SK-N-SH (cell line): ENCODE measurements at regions not wholly inside any gene's neighbourhood (a gene's known extent, or its start where the extent isn't known, plus 50 kb on each side); places are given as distances from the start of the nearest gene placed in this dataset.
"Not testable (repeated sequence)": the region's sequence is repeated elsewhere in the genome, so short reads cannot be mapped to it uniquely, and the experiment has no call there.

Experiments
- CTCF ChIA-PET: fragments of 300-600, 350-600 bp; formaldehyde crosslinking; extraction: SDS; loops from one replicate; lab custom pipeline; 2021; lab: Yijun Ruan, JAX
- POLR2A ChIA-PET: fragments of 350-600 bp; sonication (Branson Sonifier 250); formaldehyde crosslinking; extraction: SDS; loops from one replicate; lab custom pipeline; 2020; ENCODE audit warnings: antibody characterized with exemption, inconsistent platforms; lab: Yijun Ruan, JAX
- DNase-seq: peaks from one replicate; pipeline ENCODE4 v3.0.0; 2012
- H2AFZ ChIP-seq: fragments of 200-600 bp; sonication (generic); 2 replicates; pipeline ENCODE4 v1.8.1; 2016; ENCODE audit warnings: antibody characterized with exemption, mild to moderate bottlenecking, low read depth
- H3F3A ChIP-seq: fragments of 200-600 bp; sonication (generic); replicated peaks from 2 replicates; pipeline ENCODE3; 2016; ENCODE audit warnings: antibody characterized with exemption, mild to moderate bottlenecking; ENCODE audit not compliant: insufficient read depth
- H3K27ac ChIP-seq, 2 experiments: fragments of 200-500 bp in 1 of 2; fragments of 200-600 bp in 1 of 2; sonication (Bioruptor generic) in 1 of 2; sonication (generic), shearing (Covaris generic) in 1 of 2; 2 replicates each; pipeline versions ENCODE4 v1.5.1 to v1.6.1; 2014 to 2016; ENCODE audit warnings: low read depth in 2 of 2, inconsistent platforms in 1 of 2, low read length in 1 of 2, mild to moderate bottlenecking in 1 of 2, mixed read lengths in 1 of 2
- H3K27me3 ChIP-seq: fragments of 200-600 bp; sonication (generic), shearing (Covaris generic); 2 replicates; pipeline ENCODE4 v1.6.1; 2016; ENCODE audit warnings: mixed run types; ENCODE audit not compliant: insufficient read depth
- H3K36me3 ChIP-seq, 2 experiments: fragments of 200-500 bp in 1 of 2; fragments of 200-600 bp in 1 of 2; sonication (Bioruptor generic) in 1 of 2; sonication (generic) in 1 of 2; replicated peaks in 1 of 2; 2 replicates each; pipeline versions ENCODE3 to v1.5.1; 2014 to 2016; ENCODE audit warnings: low read length in 1 of 2, mild to moderate bottlenecking in 1 of 2; ENCODE audit not compliant: insufficient read depth in 2 of 2, control insufficient read depth in 1 of 2
- H3K4me1 ChIP-seq, 2 experiments: fragments of 200-500 bp in 1 of 2; fragments of 200-600 bp in 1 of 2; sonication (Bioruptor generic) in 1 of 2; sonication (generic), shearing (Covaris generic) in 1 of 2; 2 replicates each; pipeline versions ENCODE4 v1.5.1 to v1.6.1; 2014 to 2016; ENCODE audit warnings: low read depth in 1 of 2, low read length in 1 of 2, mixed run types in 1 of 2; ENCODE audit not compliant: insufficient read depth in 2 of 2, control insufficient read depth in 1 of 2
- H3K4me2 ChIP-seq: fragments of 200-600 bp; sonication (generic), shearing (Covaris generic); 2 replicates; pipeline ENCODE4 v1.6.1; 2017; ENCODE audit warnings: mixed run types
- H3K4me3 ChIP-seq, 2 experiments: fragments of 200-500 bp in 1 of 2; fragments of 200-600 bp in 1 of 2; sonication (Bioruptor generic) in 1 of 2; sonication (generic), shearing (Covaris generic) in 1 of 2; 2 replicates each; pipeline versions ENCODE4 v1.5.1 to v1.8.1; 2014 to 2016; ENCODE audit warnings: low read depth in 2 of 2, inconsistent platforms in 1 of 2, low read length in 1 of 2, mild to moderate bottlenecking in 1 of 2, mixed read lengths in 1 of 2, moderate library complexity in 1 of 2
- H3K79me2 ChIP-seq: fragments of 200-600 bp; sonication (generic); 2 replicates; pipeline ENCODE4 v1.8.1; 2017; ENCODE audit warnings: mild to moderate bottlenecking; ENCODE audit not compliant: insufficient read depth
- H3K9ac ChIP-seq: fragments of 200-600 bp; sonication (generic); 2 replicates; pipeline ENCODE4 v1.6.1; 2017; ENCODE audit warnings: mixed run types
- H3K9me2 ChIP-seq: fragments of 200-600 bp; sonication (generic); 2 replicates; pipeline ENCODE4 v1.6.1; 2017; ENCODE audit warnings: mixed run types
- H3K9me3 ChIP-seq: fragments of 200-600 bp; sonication (generic); 2 replicates; pipeline ENCODE4 v1.6.1; 2017; ENCODE audit warnings: mixed run types, mild to moderate bottlenecking, moderate library complexity
- H4K20me1 ChIP-seq: fragments of 200-600 bp; sonication (generic); 2 replicates; pipeline ENCODE4 v1.6.1; 2017; ENCODE audit warnings: mild to moderate bottlenecking, mixed run types; ENCODE audit not compliant: insufficient read depth
- CHD2 ChIP-seq: fragments of 150-350 bp; IDR thresholded peaks from 2 replicates; pipeline ENCODE4 v1.6.1; 2018; ENCODE audit warnings: low read length; ENCODE audit not compliant: partially characterized antibody
- EP300 ChIP-seq, 2 experiments: IDR thresholded peaks; 2 replicates each; pipeline versions ENCODE4 v1.4.0 to v1.6.1; 2012; ENCODE audit warnings: borderline replicate concordance in 1 of 2, low read depth in 1 of 2, low read length in 1 of 2
- EZH2phosphoT487 ChIP-seq: fragments of 200-600 bp; sonication (generic); IDR thresholded peaks from 2 replicates; pipeline ENCODE4 v1.6.1; 2017; ENCODE audit warnings: low read depth, mixed run types, mild to moderate bottlenecking, antibody characterized with exemption, moderate library complexity, borderline replicate concordance
- FOSL2 ChIP-seq: IDR thresholded peaks from 2 replicates; pipeline ENCODE4 v1.4.0; 2012; ENCODE audit warnings: low read depth, mild to moderate bottlenecking, moderate library complexity, borderline replicate concordance
- FOXJ3 ChIP-seq: sonication (generic); formaldehyde crosslinking; IDR thresholded peaks from 2 replicates; pipeline ENCODE4 v1.5.1; 2020; ENCODE audit warnings: mild to moderate bottlenecking, missing genetic modification reagents
- FOXM1 ChIP-seq: IDR thresholded peaks from 2 replicates; pipeline ENCODE4 v1.4.0; 2012; ENCODE audit warnings: low read depth, mild to moderate bottlenecking
- GABPA ChIP-seq: IDR thresholded peaks from 2 replicates; pipeline ENCODE4 v1.4.0; 2012; ENCODE audit warnings: low read depth, mild to moderate bottlenecking
- IRF3 ChIP-seq: fragments of 150-350 bp; IDR thresholded peaks from 2 replicates; pipeline ENCODE4 v1.6.1; 2016; ENCODE audit warnings: mild to moderate bottlenecking, low read depth, low read length
- JUND ChIP-seq: IDR thresholded peaks from 2 replicates; pipeline ENCODE4 v1.4.0; 2012
- MEF2A ChIP-seq: IDR thresholded peaks from 2 replicates; pipeline ENCODE4 v1.4.0; 2012; ENCODE audit warnings: low read depth, borderline replicate concordance
- MXI1 ChIP-seq: IDR thresholded peaks from 2 replicates; pipeline ENCODE4 v1.6.1; 2012; ENCODE audit warnings: mild to moderate bottlenecking, low read depth, low read length, improper control_type of control experiment
- NFIC ChIP-seq: IDR thresholded peaks from 2 replicates; pipeline ENCODE4 v1.4.0; 2012; ENCODE audit warnings: borderline replicate concordance
- NRF1 ChIP-seq: IDR thresholded peaks from 2 replicates; pipeline ENCODE4 v1.6.1; 2012; ENCODE audit warnings: low read depth, mild to moderate bottlenecking, low read length
- POLR2AphosphoS5 ChIP-seq: IDR thresholded peaks from 2 replicates; pipeline ENCODE4 v1.6.1; 2012; ENCODE audit warnings: low read depth, low read length
- RFX5 ChIP-seq: IDR thresholded peaks from 2 replicates; pipeline ENCODE4 v1.6.1; 2012; ENCODE audit warnings: mild to moderate bottlenecking, improper control_type of control experiment, low read length
- SMC3 ChIP-seq: IDR thresholded peaks from 2 replicates; pipeline ENCODE4 v1.6.1; 2012; ENCODE audit warnings: low read depth, low read length, improper control_type of control experiment
- TAF1 ChIP-seq: IDR thresholded peaks from 2 replicates; pipeline ENCODE4 v1.6.1; 2012; ENCODE audit warnings: low read depth, mild to moderate bottlenecking, low read length, moderate library complexity, borderline replicate concordance
- TCF12 ChIP-seq: IDR thresholded peaks from 2 replicates; pipeline ENCODE4 v1.4.0; 2012
- USF1 ChIP-seq: IDR thresholded peaks from 2 replicates; pipeline ENCODE4 v1.4.0; 2012; ENCODE audit warnings: low read depth, borderline replicate concordance
- USF2 ChIP-seq: fragments of 150-350 bp; IDR thresholded peaks from 2 replicates; pipeline ENCODE4 v1.6.1; 2017; ENCODE audit warnings: antibody characterized with exemption, low read length, low read depth, borderline replicate concordance
- YY1 ChIP-seq: IDR thresholded peaks from 2 replicates; pipeline ENCODE4 v1.4.0; 2012; ENCODE audit warnings: low read depth, mild to moderate bottlenecking
- WGBS: methylation state at CpG from one replicate; pipeline ENCODE4 v1.1.6; 2017; ENCODE audit warnings: low lambda C conversion rate; 5-methylcytosine and 5-hydroxymethylcytosine counted together

- Histone ChIP-seq H3K9me2 (no peaks in the 10 kb centered on the region), H3K36me3 (no peaks in the 10 kb centered on the region), H3K27me3 (no peaks in the 10 kb centered on the region), H3K4me2 (no peak overlapping the region), H3K4me1 (no peaks in the 10 kb centered on the region), H3K9ac (no peak overlapping the region), H3F3A (no peaks in the 10 kb centered on the region), H3K27ac (no peak overlapping the region), H3K9me3 (no peaks in the 10 kb centered on the region), H2AFZ (no peak overlapping the region), H3K79me2 (no peaks in the 10 kb centered on the region), H3K4me3 (no peak overlapping the region), H4K20me1 (no peaks in the 10 kb centered on the region)
- POLR2A ChIA-PET, result no interaction called here
- 34% methylated on average over 5 of the region's 5 CpGs for WGBS
- DNase-seq, result no peak
- TF ChIP-seq IRF3, result no peak
- no peak for TF ChIP-seq SMC3
- no peak for TF ChIP-seq CHD2
- no peak for TF ChIP-seq EP300 (IDR thresholded peaks at IDR 0.05; ENCODE audit: borderline replicate concordance in 1 of 2, low read depth in 1 of 2, low read length in 1 of 2)
- TF ChIP-seq USF2, result no peak
- no peak for TF ChIP-seq NFIC
- no peak for TF ChIP-seq FOSL2
- no peak for TF ChIP-seq GABPA
- no peak for TF ChIP-seq TCF12
- TF ChIP-seq TAF1, result no peak
- no peak for TF ChIP-seq RFX5
- CTCF ChIA-PET, result no interaction called here
Measured at GRCh38 chr12:40170593-40170992, 54.2 kb upstream of the LRRK2 start.

- 43% methylated on average over 2 of the region's 2 CpGs for WGBS
- no peak overlapping the region for H2AFZ ChIP-seq
- POLR2A ChIA-PET, result no interaction called here
Measured at GRCh38 chr12:40168868-40169267, 55.9 kb upstream of the LRRK2 start.

GRCh38 chr12:40168419-40168818 lies 56.4 kb upstream of the LRRK2 start:
- H3K9ac ChIP-seq, H3K27me3 ChIP-seq, H3K9me2 ChIP-seq, H3K9me3 ChIP-seq, H3K4me3 ChIP-seq, H3K36me3 ChIP-seq, H3K27ac ChIP-seq, DNase-seq, H2AFZ ChIP-seq, CTCF ChIA-PET, H3K79me2 ChIP-seq, POLR2A ChIA-PET, H3K4me1 ChIP-seq, H3F3A ChIP-seq, H4K20me1 ChIP-seq, H3K4me2 ChIP-seq: not testable (repeated sequence)
- WGBS, result 39% methylated on average over 3 of the region's 3 CpGs

More at GRCh38 chr12:40168868-40169267, 55.9 kb upstream of the LRRK2 start:
- Histone ChIP-seq H3K79me2 (no peaks in the 10 kb centered on the region), H3K27me3 (no peaks in the 10 kb centered on the region), H3K36me3 (no peaks in the 10 kb centered on the region), H3K9ac (no peak overlapping the region), H3K4me3 (no peak overlapping the region), H3K9me3 (no peaks in the 10 kb centered on the region), H3K4me2 (no peak overlapping the region), H4K20me1 (no peaks in the 10 kb centered on the region), H3F3A (no peaks in the 10 kb centered on the region), H3K4me1 (no peaks in the 10 kb centered on the region), H3K9me2 (no peaks in the 10 kb centered on the region), H3K27ac (no peak overlapping the region)
- CTCF ChIA-PET, result interaction anchor here (1.4 kb wide), 1 partner anchor 16 kb away, joined by 3 read pairs; no protein-coding TSS in a partner anchor
- TF ChIP-seq FOXM1 (no peak), EZH2phosphoT487 (no peak), POLR2AphosphoS5 (no peak), MEF2A (no peak), JUND (no peak), YY1 (no peak), NRF1 (no peak), FOXJ3 (CRISPR knock-in tag) (no peak), USF1 (no peak), MXI1 (no peak)
- DNase-seq, result no peak
